GM10266 (cell line): ENCODE measurements at regions not wholly inside any gene's neighbourhood (a gene's known extent, or its start where the extent isn't known, plus 50 kb on each side); places are given as distances from the start of the nearest gene placed in this dataset.

Source experiments
- DNase-seq: peaks from one replicate; pipeline ENCODE4 v3.0.0; 2012; ENCODE audit errors: extremely low spot score
- TF ChIP-seq, protein P1 (sequence below): IDR thresholded peaks from 2 replicates; pipeline ENCODE4 v1.5.1; 2012; ENCODE audit warnings: mild to moderate bottlenecking, low read depth; ENCODE audit not compliant: control insufficient read depth, insufficient read depth; ENCODE audit errors: missing control alignments

GRCh38 chr1:104592926-104593325, 843.2 kb downstream of the AMY1C start:
- TF ChIP-seq, protein P1, sequence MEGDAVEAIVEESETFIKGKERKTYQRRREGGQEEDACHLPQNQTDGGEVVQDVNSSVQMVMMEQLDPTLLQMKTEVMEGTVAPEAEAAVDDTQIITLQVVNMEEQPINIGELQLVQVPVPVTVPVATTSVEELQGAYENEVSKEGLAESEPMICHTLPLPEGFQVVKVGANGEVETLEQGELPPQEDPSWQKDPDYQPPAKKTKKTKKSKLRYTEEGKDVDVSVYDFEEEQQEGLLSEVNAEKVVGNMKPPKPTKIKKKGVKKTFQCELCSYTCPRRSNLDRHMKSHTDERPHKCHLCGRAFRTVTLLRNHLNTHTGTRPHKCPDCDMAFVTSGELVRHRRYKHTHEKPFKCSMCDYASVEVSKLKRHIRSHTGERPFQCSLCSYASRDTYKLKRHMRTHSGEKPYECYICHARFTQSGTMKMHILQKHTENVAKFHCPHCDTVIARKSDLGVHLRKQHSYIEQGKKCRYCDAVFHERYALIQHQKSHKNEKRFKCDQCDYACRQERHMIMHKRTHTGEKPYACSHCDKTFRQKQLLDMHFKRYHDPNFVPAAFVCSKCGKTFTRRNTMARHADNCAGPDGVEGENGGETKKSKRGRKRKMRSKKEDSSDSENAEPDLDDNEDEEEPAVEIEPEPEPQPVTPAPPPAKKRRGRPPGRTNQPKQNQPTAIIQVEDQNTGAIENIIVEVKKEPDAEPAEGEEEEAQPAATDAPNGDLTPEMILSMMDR = no peak
- no peak for DNase-seq

DNA sequence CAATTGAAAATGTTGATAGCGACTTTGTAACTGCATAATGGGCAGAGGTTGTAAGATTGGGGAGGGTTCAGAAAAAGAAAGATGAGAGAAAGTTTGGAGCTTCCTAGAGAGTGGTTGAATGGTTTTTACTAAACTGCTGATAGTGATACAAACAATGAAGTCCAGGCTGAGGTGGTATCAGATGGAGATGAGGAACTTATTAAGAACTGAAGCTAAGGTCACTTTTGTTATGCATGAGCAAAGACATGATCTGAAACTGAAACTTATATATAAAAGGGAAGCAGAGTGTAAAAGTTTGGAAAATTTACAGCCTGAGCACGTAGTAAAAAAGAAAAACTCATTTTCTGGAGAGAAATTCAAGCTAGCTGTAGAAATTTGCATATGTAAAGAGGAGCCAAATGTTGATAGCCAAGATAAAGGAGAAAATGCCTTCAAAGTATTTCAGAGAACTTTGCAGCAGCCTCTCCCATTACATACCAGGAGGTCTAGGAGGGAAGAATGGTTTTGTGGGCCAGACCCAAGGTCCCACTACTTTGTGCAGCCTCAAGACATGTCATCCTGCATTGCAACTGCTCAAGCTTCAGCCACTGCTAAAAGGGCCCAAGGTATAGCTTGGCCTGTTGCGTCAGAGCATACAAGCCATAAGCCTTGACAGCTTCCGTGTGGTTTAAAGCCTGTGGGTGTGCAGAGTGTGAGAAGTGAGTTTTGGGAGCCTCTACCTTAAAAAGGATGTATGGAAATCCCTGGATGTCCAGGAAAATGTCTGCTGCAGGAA, 843.9 kb downstream of the AMY1C start:
- DNase-seq = no peak
- TF ChIP-seq, protein P1 = no peak

DNA sequence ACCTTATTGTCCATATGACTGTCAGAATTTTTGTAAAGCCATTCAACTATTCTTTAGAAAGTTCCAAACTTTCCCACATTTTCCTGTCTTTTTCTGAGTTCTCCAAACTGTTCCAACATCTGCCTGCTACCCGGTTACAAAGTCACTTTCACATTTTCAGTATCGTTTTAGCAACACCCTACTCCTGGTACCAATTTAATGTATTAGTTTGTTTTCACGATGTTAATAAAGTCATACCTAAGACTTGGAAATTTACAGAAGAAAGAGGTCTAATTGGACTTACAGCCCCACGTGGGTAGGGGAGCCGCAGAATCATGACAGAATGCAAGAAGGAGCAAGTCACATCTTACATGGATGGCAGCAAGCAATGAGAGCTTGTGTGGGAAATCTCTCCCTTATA, 867.8 kb downstream of the AMY1C start:
- TF ChIP-seq, protein P1 = no peak
- no peak for DNase-seq

DNA sequence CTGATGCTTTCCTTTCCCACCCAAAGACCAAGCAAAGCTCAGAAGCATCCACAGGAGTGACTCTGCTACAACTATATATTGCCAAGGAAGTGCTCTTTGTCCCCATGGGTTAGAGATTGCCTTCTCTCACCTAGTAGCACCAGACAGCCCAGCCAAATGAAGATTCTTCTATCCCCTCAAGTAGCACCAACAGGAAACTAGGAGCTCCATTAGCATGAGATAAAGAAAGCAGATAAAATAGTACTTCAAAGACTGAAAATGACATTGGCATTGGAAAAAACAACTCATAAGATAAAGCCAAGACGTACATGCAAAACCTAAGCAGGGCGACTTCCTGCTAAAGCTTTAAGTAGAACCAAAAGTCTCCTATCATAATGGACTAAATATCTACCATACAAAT, 871.5 kb downstream of the AMY1C start:
- DNase-seq = no peak
- TF ChIP-seq, protein P1 = no peak

GRCh38 chr1:104624538-104624937, 874.8 kb downstream of the AMY1C start:
- TF ChIP-seq, protein P1 = no peak
- no peak for DNase-seq

DNA sequence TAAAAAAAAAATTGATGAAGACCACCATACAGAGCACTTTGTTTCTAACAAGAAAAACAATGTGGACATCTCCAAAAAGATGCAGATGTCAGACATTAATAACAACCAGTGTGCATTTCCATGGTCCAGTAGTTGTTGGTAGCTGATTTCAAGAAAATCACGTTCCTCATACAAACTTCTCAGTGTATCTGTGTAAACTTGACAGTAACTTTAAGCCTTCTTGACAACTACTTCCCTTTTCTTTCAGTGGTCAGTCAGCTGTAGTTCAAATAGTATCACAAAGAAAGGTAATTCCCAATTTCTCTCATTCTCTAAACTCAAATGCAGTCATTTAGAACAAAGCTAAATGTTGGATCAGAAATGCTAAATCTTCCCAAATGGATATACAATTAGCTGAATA, 879.9 kb downstream of the AMY1C start:
- no peak for DNase-seq
- TF ChIP-seq, protein P1 = no peak

DNA sequence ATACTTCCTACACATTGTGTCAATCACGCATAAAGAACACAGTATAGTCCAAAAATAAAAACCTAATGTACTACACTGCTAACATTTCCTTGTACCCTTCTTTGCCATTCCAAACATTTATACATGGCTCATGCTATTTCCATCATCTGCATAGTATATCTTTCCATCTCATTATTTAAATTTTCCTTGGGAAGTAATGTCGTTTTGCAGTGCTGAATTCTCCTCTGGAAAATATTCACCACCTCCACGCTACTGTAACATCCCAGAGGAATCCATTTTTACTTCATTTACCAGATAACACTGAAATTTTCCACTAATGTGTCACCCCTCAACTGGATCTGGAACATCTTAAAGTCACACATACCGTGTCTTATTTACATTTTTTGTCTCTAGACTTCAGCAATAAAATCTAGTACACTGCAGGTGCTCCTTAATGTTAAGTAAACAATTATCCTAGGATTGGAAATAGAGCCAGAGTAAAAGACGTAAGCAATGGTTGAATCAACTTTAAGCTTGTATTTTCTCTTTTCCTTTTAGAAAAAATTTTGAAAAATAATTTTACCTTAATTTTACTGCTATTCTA, 881.0 kb downstream of the AMY1C start:
- DNase-seq = no peak

More for the DNA sequence above, 881.0 kb downstream of the AMY1C start:
- TF ChIP-seq, protein P1 = no peak
